Left cardiac atrium (tissue), 4 donors: ENCODE measurements at regions not wholly inside any gene's neighbourhood (a gene's known extent, or its start where the extent isn't known, plus 50 kb on each side); places are given as distances from the start of the nearest gene placed in this dataset.
A peak's percentile ranks its signal among the peaks of the same experiment; 100 is the strongest.

ENCODE experiments used
- ATAC-seq, 2 donors: fragments of 200-7000 bp; cut with Tn5 transposase; one replicate each; pipeline ENCODE4 v1.9.1; 2020; ENCODE audit warnings: mild to moderate bottlenecking in 2 of 2, moderate library complexity in 2 of 2
- DNase-seq: peaks from one replicate; pipeline ENCODE4 v3.0.0-alpha.2; 2020
- intact Hi-C, 2 donors: fragments of 100-400 bp; cut with DNase I; formaldehyde crosslinking; loops; one replicate each; pipeline versions ENCODE4 v1.14.1 to v1.15.1; 2022 to 2023
- donor health status: DM: no; HTN: yes; CAD: no.
- donor health status: DM: no; HTN: yes; CAD: no; lungs with severe emphysema.
- donor health status: DM: yes; HTN: yes; CAD: no.
- donor health status: Dilated cardiomyopathy.

DNA sequence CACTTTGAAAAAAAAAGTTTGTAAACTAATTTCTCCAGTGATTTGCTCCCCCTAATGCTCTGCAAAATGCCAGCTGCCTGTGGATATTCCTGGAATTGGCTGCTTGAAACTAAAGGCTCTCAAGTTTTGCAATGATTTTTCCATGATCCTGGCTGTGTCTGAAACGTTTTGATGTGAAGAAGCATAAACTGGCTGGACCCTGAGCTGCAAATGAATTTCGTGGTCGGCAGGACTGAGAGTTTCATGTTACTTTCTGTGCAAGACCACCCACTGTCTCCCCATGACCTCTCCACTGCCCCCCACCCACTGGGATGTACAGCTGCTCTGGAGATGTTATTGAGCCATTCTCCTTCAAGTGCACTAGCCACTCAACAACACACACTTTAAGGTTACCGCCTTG lies 171.3 kb upstream of the SSTR4 start:
- DNase-seq (no peak), ATAC-seq (no peak)
- intact Hi-C loops, result loop anchor here in 1 of 2 donors (5.0 to 10.0 kb wide), 3 partner anchors 111 to 181 kb away; partner anchors contain the start of gene THBD

DNA sequence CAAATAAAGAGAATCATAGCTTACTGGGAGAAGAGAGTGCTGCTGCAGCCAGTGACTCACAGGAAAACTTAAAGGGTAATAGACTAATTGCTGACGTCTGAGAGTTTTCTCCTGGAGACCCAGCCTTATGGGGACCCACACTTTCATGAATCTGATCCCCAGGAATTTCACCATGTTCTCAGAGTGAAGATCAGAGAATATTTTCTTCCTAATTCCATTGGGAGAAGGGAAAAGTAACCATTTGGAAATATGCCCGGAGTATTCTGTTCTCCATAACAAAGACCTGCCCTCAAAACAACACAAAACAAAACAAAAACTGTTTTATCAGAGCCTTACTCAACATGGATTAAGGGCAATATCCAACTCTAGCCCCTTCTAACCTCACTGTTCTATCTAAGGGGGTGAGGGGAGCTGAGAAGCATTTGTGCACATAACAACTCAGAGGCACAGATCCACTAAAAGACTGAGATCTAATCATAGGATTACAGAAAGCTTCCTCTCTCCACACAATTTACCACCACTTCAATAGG lies 168.2 kb upstream of the SSTR4 start:
- intact Hi-C loops, result loop anchor here in 1 of 2 donors (10.0 kb wide), 2 partner anchors 108 to 178 kb away; partner anchors contain the start of gene THBD
- DNase-seq (no peak), ATAC-seq (no peak)

DNA sequence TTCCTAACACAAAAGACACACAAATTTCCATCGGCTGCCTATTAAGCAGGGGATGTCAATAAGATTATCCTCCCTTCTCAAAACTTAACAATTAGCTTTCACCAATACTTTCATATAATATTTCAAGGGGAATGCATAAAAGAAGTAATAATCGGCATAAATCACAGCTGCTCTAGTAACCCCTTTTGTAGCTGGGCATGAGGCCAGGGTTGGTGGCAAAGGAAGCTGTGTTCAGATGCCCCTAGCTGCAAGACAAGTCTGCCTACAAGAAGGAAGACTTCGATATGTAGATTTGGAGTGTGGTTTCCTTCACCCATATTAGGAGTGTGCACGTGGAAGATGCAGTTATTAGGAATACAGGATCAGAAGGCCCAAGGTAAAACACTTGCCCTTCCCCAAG lies 156.9 kb upstream of the SSTR4 start:
- ATAC-seq (no peak), DNase-seq (no peak)
- intact Hi-C loops, result no loop called here

DNA sequence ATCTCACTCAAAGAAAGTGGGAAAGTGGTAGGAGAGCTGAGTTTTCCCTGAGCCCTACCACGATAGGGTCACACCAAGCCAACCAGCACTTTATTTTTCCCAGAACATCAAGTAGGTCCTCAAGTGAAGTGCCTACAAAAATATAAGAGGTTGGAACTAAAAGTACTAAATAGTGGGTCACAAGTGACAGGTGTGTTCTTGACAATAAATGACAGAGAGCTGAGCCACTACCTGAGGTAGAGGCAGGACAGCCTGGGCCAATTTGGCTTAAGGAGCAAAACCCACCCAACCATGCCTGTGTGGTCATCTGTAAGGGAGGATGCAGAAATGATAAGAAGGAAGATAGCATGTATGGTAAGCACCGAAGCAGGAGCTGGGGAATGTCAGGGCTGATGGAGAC lies 154.8 kb upstream of the SSTR4 start:
- ATAC-seq (no peak), DNase-seq (no peak)
- intact Hi-C loops, result no loop called here

DNA sequence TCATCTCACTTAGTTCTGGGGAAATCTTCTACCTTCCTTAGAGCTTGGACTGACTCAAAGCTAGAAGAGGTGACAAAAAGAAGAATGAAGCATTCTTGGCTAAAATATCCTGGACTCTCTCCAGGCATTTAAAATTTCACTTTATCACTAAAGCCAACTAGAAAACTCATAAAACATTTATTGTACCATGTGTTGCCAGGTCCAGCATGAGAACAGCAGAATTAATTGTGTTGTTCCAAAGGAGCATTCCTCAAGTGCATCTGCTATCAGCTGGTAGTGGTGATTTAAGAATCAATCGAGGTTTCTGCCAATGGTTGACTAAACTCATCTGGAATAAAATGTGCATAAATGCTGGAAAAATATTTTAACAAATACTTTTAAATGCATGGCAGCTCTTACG lies 147.3 kb upstream of the SSTR4 start:
- ATAC-seq (no peak), DNase-seq (no peak)
- intact Hi-C loops, result no loop called here

DNA sequence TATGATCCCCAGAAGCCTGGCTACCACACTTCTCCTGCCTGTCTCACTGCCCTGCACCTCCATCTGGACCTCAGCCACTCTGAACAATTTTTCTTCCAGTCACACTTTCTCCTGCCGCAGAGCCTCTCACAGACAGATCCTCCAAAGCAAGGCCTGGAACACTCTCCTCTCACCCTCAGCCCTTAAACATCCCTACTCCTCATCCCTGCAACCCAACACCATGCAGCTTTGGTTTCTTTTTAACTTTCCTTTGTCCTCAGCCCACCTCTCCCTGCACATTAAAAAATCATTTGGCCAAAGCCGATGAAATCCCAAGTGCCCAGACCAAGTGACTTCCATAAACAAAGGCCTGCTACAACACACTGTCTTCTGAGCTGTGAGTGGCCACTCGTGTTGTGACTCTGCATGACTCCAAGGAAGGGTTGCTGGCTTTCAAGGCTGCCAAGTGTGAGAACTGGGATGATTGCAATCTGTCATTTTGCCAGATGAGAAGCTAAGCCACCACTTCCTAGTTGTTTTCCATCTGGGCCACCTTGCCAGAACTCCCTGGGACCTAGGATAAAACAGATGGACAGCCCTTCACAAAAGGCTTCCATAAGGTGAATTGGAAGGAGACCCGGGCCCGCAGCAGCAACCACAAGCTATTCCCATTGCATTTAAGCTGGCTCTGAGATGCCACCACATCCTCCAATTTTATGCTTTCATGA lies 144.4 kb upstream of the SSTR4 start:
- DNase-seq (no peak), ATAC-seq (no peak)
- intact Hi-C loops, result no loop called here

DNA sequence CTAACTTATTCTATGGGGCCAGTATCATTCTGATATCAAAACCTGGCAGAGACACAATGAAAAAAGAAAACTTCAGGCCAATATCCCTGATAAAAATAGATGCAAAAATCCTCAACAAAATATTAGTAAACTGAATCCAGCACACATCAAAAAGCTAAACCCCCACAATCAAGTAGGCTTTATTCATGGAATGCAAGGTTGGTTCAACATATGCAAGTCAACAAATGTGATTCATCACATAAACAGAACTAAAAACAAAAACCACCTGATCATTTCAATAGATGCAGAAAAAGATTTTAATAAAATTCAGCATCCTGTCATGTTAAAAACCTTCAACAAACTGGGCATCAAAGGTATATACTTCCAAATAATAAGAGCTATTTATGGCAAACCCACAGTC lies 133.9 kb upstream of the SSTR4 start:
- intact Hi-C loops, result no loop called here
- DNase-seq, result no peak
- ATAC-seq, result no peak

DNA sequence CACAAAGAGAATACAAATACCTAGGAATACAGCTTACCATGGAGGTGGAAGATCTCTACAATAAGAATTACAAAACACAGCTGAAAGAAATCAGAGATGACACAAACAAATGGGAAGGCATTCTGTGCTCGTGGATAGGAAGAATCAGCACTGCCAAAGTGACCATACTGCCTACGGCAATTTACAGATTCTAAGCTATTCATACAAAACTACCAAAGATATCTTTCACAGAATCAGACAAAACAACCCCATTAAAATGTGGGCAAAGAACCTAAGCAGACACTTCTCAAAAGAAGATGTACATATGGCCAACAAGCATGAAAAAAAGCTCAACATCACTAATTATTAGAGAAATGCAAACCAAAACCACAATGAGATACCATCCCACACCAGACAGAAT lies 133.2 kb upstream of the SSTR4 start:
- DNase-seq (no peak), ATAC-seq (no peak)
- intact Hi-C loops, result no loop called here

DNA sequence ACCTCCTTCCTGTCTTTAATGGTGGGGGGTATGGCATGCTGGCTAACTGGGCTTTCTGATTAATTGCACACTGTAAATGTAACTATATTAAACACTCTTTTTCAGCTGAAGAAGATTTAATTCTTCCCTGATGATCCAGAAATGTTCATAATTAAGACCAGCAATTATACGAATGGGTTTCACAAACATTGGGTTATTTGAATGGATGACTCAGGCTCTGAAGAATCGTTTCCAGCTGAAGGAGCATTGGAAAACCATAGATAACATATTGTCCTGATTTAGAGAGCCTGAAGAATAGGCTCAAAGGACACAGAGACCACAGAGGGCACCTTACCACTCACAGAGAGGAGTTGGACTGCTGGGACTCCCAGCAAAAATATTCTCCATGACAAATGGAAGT lies 130.7 kb upstream of the SSTR4 start:
- intact Hi-C loops, result no loop called here
- DNase-seq, result no peak
- no peak for ATAC-seq

DNA sequence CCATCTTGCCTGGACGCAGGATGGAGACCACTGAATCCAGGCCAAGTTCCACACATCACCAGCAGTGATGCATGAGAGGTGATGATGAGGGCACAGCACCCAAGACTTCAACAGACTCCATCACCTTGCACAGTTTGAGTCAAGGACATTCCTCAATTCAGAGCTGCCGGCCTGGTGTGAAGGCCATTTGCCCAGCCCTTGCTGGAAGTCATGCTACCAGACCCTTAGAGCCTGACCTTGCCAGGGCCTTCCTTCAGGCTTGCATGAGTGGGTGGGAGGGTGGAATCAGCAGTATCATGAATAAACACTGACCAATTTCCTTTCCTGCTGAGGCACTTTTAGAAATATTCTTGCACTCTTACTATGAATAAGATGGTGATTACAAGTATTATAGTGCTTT lies 130.2 kb upstream of the SSTR4 start:
- DNase-seq (no peak), ATAC-seq (peak in 1 of 2 donors; percentile 26)
- intact Hi-C loops, result no loop called here

DNA sequence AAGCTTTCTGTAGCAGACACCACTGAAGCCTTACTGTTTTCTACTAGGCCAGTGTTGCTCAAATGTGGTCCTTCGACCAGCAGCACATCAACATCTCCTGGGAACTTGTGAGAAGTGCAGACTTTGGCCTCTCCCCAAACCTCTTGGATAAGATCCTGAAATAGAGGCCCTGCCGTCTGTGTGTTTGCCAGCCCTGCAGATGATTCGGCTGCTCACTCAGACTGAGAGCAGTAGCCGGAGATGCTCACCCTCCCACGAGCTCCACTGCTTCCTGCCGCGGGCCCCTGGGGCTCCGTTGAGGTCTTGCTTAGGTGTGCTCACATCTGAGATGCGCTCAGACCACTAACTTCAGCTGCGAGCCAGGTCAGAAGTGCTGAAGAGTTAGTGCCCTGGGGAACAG lies 129.5 kb upstream of the SSTR4 start:
- DNase-seq (peak; percentile 40), ATAC-seq (peak; percentile 87 to 89)
- intact Hi-C loops, result no loop called here

DNA sequence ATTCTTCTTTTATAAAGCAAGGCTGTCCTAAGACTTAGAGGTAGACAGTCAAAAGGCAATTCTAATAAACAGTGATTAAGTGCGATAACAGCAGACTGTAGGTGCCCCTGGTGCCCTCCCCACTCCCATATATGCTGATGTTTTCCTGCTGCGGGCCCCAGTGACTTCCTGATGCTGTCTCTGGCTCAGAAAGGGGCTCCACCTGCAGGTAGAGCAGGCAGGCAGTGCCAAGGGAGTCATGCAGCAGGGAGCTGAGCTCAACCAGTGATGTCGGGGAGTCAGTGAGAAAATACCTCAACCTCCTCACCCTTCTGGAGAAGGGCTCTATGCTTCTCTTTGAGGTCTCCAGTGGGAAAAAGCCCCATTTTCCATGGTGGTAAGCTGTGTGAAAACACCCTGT lies 126.7 kb upstream of the SSTR4 start:
- no peak for ATAC-seq
- intact Hi-C loops, result no loop called here
- no peak for DNase-seq

DNA sequence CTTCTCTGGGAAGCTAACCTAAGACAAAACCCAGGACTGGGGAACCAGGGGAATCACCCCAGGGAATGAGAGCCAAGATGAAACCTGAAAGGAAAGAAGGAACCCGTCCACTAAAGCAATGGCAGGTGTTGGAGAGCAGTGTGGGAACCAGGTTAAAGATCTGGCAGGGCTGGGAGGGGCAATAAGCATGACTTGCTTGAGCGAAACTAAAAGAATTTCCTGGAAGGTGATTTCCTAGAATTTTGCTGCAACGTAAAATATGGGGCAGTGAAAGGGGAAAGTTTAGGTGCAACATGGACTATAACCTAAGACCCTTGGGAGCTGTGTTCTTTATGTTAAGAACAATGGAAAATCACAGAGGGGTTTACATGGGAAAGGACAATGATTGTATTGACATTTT lies 126.2 kb upstream of the SSTR4 start:
- intact Hi-C loops, result no loop called here
- ATAC-seq, result no peak
- DNase-seq, result no peak

DNA sequence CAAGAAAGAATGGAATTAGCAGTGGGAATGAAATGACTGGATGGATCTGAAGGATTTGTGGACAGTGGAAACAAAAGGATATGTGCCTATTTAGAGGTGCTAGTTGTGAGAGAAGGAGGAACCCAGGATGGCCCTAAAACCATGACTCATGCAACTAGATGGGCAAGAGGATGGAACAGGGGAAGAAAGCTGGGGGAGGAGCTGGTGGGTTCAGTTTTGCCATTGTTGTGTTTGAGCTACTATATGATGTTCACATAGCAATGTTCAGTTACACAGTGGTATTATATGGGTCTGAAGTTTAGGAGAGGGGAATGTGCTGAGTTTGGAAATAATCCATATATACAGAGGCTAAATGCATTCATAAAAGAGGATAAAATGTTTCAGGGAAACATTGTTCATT lies 125.7 kb upstream of the SSTR4 start:
- ATAC-seq (no peak), DNase-seq (no peak)
- intact Hi-C loops, result no loop called here

DNA sequence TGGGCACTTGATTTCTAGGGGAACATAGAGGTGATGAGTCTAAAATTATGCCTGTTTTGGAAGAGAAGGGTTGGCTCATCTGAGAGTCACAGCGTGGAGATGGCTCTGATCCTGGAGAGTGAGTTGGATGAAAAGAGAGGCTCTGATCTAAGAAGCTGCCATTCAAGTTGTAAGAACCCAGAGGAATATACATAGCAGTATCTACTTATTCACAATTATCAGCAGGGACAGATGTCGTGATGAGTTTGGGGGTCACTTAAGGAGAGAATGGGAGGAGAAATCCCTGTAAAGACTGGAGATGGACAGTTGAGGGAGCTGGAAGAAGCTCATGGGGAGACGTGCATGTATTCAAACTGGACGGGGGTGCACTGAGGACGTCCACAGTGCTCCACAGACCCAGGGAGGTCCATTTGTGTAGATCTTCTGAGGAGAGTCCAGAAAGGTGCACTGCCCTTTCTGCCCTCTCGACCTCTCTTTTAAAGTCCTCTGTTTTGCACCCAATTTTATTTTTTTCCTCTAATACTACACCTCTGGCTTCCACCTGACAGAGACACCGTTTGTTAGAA lies 124.7 kb upstream of the SSTR4 start:
- no peak for DNase-seq
- intact Hi-C loops, result no loop called here

DNA sequence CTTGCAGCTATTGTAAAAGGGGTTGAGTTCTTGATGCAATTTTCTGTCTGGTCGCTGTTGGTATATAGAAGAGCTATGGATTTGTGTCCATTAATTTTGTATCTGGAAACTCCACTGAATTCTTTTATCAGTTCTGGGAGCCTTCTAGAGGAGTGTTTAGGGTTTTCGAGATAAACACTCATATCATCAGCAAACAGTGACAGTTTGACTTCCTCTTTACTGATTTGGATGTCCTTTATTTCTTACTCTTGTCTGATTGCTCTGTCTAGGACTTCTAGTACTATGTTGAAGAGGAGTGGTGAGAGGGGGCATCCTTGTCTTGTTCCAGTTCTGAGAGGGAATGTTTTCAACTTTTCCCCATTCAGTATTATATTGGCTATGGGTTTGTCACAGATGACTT lies 120.8 kb upstream of the SSTR4 start:
- ATAC-seq (no peak), DNase-seq (no peak)
- intact Hi-C loops, result no loop called here

More for the DNA sequence above, 124.7 kb upstream of the SSTR4 start:
- no peak for ATAC-seq

DNA sequence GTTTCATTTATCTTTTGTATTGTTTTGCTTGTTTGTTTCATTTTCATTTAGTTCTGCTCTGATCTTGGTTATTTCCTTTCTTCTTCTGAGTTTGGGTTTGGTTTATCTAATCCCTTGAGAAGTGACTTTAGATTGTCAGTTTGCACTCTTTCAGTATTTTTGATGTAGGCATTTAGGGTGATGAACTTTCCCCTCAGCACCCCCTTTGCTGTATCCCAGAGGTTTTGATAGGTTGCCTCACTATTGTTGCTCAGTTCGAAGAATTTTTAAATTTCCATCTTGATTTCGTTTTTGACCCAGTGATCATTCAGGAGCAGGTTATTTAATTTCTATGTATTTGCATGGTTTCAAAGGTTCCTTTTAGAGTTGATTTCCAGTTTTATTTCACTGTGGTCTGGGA lies 119.6 kb upstream of the SSTR4 start:
- ATAC-seq (no peak), DNase-seq (no peak)
- intact Hi-C loops, result no loop called here

DNA sequence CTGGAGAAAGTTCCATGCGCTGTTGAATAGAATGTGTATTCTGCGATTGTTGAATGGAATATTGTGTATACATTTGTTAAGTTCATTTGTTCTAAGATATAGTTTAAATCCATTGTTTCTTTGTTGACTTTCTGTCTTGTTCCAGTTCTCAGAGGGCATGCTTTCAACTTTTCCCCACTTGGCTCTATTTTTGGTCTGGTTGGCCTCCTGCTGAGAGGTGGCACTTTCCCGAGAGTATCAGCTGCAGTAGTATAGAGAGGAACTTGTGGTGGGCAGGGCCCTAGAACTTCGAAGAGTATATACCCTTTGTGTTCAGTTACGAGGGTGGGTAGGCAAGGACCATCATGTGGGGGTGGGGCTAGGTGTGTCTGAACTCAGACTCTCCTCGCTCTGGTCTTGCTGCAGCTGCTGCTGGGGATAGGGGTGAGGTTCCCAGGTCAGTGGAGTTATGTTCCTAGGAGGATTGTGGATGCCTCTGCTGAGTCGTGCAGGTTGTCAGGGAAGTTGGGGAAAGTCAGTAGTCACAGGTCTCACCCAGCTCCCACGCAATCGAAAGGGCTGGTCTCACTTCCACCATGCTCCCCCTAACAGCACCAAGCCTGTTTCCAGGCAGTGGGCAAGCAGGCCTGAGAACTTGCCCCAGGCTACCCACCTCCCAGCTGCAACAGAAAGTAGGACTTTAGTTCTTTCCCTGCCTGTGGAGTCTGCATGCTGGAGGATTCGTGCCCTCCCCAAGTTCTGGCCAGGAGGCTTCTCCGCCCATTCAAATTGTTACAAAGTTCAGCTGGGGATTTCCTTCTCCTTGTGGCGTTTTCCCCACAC lies 118.9 kb upstream of the SSTR4 start:
- ATAC-seq (no peak), DNase-seq (no peak)
- intact Hi-C loops, result no loop called here

DNA sequence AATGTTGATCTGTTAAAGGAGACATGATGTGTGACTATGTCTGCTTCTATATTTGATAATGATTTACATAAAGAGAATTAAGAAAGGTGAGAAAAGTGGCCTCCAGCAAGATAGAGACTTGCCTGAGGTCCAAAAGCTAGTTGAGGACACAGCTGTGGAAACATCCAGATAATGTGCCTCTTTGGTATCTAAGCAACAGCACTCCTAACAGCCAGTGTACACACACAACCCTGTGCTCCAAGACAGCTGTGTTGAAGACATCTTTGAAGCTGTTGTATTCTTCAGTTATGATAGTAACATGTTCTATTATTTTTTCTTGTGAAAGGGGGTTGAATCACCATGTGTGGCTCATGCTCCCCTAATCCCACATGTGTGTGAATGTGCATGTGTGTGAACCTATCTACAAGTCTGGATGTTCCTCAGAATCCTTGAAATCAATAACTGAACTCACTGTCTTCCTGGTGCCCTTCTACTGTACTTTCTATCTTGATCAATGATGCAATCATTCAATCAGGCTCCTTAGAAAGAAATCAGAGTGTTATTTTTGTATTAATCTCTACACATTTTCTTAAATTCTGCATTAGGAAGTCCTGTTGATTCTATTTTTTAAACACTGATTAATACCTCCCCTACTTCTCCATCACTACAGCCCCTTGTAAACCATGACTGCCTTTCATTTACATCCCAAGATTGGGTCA lies 116.7 kb upstream of the SSTR4 start:
- intact Hi-C loops, result no loop called here
- peak in 1 of 2 donors; percentile 53 for ATAC-seq
- no peak for DNase-seq

DNA sequence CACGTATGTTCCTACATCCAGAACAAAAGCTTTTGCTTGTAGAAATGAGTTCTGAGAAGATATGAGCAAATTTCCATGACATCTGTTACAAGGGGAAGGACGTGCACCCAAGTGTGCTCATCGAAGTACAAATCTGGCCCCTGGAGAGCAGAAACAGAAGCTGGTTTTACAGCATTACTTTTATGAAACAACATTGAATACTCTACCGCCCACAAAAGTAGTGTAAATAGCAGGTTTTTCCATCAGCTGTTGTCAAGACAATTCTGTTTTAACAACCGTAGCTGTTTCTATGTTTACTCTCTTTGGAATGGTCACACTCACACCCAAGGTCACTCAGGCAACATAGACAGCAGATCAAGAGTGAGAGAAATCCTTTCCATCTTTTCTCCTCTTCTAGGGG lies 114.2 kb upstream of the SSTR4 start:
- DNase-seq (no peak), ATAC-seq (no peak)
- intact Hi-C loops, result no loop called here
